ENCODE measurements at regions not wholly inside any gene's neighbourhood (a gene's known extent, or its start where the extent isn't known, plus 50 kb on each side); places are given as distances from the start of the nearest gene placed in this dataset.
"Not testable (repeated sequence)": the region's sequence is repeated elsewhere in the genome, so short reads cannot be mapped to it uniquely, and the experiment has no call there.

- DNase-seq (ENCODE audit: low read depth in 1 of 2, low spot score in 1 of 2): no peak
- H3K4me1 ChIP-seq (ENCODE audit: low read depth): no peaks in the 10 kb centered on the region
- no peak overlapping the region for H3K27ac ChIP-seq
- no peaks in the 10 kb centered on the region for H3K9me3 ChIP-seq (ENCODE audit: low read depth)
- no peak for TF ChIP-seq CTCF (IDR thresholded peaks at IDR 0.05; ENCODE audit: low read depth, low read length)
- no peaks in the 10 kb centered on the region for H3K27me3 ChIP-seq
- no peak overlapping the region for H3K4me3 ChIP-seq
- no peaks in the 10 kb centered on the region for H3K36me3 ChIP-seq
Observed at GRCh38 chr11:41533761-41534160, 74.3 kb upstream of the LRRC4C start.

GRCh38 chr11:41534391-41534790, 74.9 kb upstream of the LRRC4C start:
- no peak for TF ChIP-seq CTCF (IDR thresholded peaks at IDR 0.05; ENCODE audit: low read depth, low read length)
- Histone ChIP-seq H3K36me3 (no peaks in the 10 kb centered on the region), H3K9me3 (ENCODE audit: low read depth) (no peaks in the 10 kb centered on the region), H3K27ac (no peak overlapping the region), H3K4me1 (ENCODE audit: low read depth) (no peaks in the 10 kb centered on the region), H3K4me3 (no peak overlapping the region), H3K27me3 (no peaks in the 10 kb centered on the region)
- DNase-seq (ENCODE audit: low read depth in 1 of 2, low spot score in 1 of 2): no peak

- H3K27ac ChIP-seq: no peak overlapping the region
- no peaks in the 10 kb centered on the region for H3K27me3 ChIP-seq
- no peak for DNase-seq (ENCODE audit: low read depth in 1 of 2, low spot score in 1 of 2)
- H3K4me1 ChIP-seq (ENCODE audit: low read depth): no peaks in the 10 kb centered on the region
- TF ChIP-seq CTCF (IDR thresholded peaks at IDR 0.05; ENCODE audit: low read depth, low read length): no peak
- no peak overlapping the region for H3K4me3 ChIP-seq
- H3K9me3 ChIP-seq (ENCODE audit: low read depth): no peaks in the 10 kb centered on the region
- no peaks in the 10 kb centered on the region for H3K36me3 ChIP-seq
Observed at GRCh38 chr11:41534861-41535260, 75.4 kb upstream of the LRRC4C start.

DNA sequence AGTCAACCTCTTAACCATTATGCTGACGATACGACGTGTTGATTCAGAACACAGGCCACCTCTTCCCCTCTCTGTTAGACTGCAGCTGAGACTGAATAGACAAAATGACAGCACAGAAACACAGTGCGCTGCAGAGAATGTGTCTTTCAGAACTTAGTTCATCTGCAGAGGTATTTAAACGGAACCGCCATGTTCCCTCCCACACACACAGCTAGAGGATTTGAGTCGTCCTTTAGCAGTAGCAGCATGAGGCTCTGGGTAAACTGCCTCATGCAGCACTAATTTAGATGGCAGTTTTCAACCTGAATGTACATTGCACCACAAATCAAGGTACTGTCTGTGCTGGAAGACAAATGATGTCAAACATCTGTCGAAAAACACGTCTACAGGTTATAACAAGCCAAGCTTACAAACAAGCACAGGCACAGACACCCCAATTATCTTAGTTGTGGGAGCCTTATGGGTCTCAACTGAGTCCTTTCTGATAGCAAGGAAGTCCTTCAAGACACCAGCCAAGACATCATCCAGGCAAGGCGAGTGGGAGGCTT, 76.6 kb upstream of the LRRC4C start:
- Histone ChIP-seq H3K36me3 (no peaks in the 10 kb centered on the region), H3K4me1 (ENCODE audit: low read depth) (no peaks in the 10 kb centered on the region), H3K27ac (no peak overlapping the region), H3K4me3 (no peak overlapping the region), H3K27me3 (no peaks in the 10 kb centered on the region), H3K9me3 (ENCODE audit: low read depth) (no peaks in the 10 kb centered on the region)
- DNase-seq (ENCODE audit: low read depth in 1 of 2, low spot score in 1 of 2): no peak
- no peak for TF ChIP-seq CTCF (IDR thresholded peaks at IDR 0.05; ENCODE audit: low read depth, low read length)

DNA sequence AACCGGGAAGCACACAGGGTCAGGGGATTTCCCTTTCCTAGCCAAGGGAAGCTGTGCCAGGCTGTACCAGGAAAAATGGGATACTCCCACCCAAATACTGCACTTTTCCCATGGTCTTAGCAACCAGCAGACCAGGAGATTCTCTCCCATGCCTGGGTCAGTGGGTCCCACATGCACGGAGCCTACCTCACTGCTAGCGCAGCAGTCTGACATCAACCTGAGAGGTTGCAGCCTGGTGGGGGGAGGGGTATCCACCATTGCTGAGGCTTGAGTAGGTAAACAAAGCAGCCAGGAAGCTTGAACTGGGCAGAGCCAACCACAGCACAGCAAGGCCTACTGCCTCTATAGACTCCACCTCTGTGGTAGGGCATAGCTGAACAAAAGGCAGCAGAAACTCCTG, 85.5 kb upstream of the LRRC4C start:
- H3K4me1 ChIP-seq (ENCODE audit: low read depth); H3K27me3 ChIP-seq; H3K9me3 ChIP-seq (ENCODE audit: low read depth); DNase-seq (ENCODE audit: low read depth in 1 of 2, low spot score in 1 of 2); H3K27ac ChIP-seq; H3K4me3 ChIP-seq; H3K36me3 ChIP-seq: not testable (repeated sequence)

GRCh38 chr11:41578421-41579051, 119.1 kb upstream of the LRRC4C start:
- Histone ChIP-seq H3K9me3 (ENCODE audit: low read depth) (no peaks in the 10 kb centered on the region), H3K27ac (no peak overlapping the region), H3K4me3 (no peak overlapping the region), H3K36me3 (no peaks in the 10 kb centered on the region), H3K27me3 (no peaks in the 10 kb centered on the region), H3K4me1 (ENCODE audit: low read depth) (no peaks in the 10 kb centered on the region)
- DNase-seq (ENCODE audit: low read depth in 1 of 2, low spot score in 1 of 2): no peak
- TF ChIP-seq CTCF (IDR thresholded peaks at IDR 0.05; ENCODE audit: low read depth, low read length): no peak

All from cardiac muscle cell (in vitro differentiated cells and primary cell).